ENCODE measurements at regions not wholly inside any gene's neighbourhood (a gene's known extent, or its start where the extent isn't known, plus 50 kb on each side); places are given as distances from the start of the nearest gene placed in this dataset.
"Not testable (repeated sequence)": the region's sequence is repeated elsewhere in the genome, so short reads cannot be mapped to it uniquely, and the experiment has no call there.

DNA sequence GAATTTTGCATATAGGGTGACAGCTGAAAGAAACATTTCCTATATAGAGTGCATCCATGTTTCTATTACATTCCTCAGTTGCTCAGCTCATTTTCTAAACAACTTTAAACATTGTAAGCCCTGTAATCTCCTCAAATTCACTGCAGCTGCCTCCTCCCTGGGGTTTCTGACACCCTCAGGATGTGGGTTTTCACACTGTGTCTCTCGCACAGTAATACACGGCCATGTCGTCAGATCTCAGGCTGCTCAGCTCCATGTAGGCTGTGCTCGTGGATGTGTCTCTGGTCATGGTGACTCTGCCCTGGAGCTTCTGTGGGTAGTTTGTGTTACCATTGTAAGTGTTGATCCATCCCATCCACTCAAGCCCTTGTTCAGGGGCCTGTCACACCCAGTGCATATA is 569.0 kb downstream of the GOLGA6L6 start:
- not testable (repeated sequence) for TF ChIP-seq CTCF (IDR thresholded peaks at IDR 0.05; ENCODE audit: control extremely low read depth in 1 of 3, insufficient read depth in 1 of 3, low read depth in 1 of 3, low read length in 3 of 3); SP4 (IDR thresholded peaks at IDR 0.05; ENCODE audit: low read length); HDAC6 (IDR thresholded peaks at IDR 0.05; ENCODE audit: low read depth, low read length); RBBP5 (IDR thresholded peaks at IDR 0.05; ENCODE audit: borderline replicate concordance, low read depth, low read length); MAX (IDR thresholded peaks at IDR 0.05); POLR2A (IDR thresholded peaks at IDR 0.05; ENCODE audit: control extremely low read depth in 1 of 2, low read depth in 2 of 2, low read length in 2 of 2); EZH2 (IDR thresholded peaks at IDR 0.05; ENCODE audit: low read depth, low read length, severe bottlenecking); ZNF274 (IDR thresholded peaks at IDR 0.05; ENCODE audit: borderline replicate concordance, extremely low read depth, low read length); CREB1 (IDR thresholded peaks at IDR 0.05)
